CD14-positive monocyte (primary cell): ENCODE measurements at regions not wholly inside any gene's neighbourhood (a gene's known extent, or its start where the extent isn't known, plus 50 kb on each side); places are given as distances from the start of the nearest gene placed in this dataset.

ENCODE experiments used
- DNase-seq, 3 donors: peaks; one replicate each; pipeline ENCODE4 v3.0.0-alpha.2; 2011 to 2022
- H2AFZ ChIP-seq: 2 replicates; pipeline ENCODE4 v1.6.0; 2012; ENCODE audit warnings: mild to moderate bottlenecking, low read depth, low read length, inconsistent platforms; ENCODE audit not compliant: insufficient read depth, poor library complexity, severe bottlenecking
- H3K27ac ChIP-seq, 2 donors: 1 replicate in 1 of 2; 2 replicates in 1 of 2; pipeline ENCODE4 v1.5.1; 2012 to 2013; ENCODE audit warnings: low read length in 2 of 2, control low read depth in 1 of 2, inconsistent platforms in 1 of 2, low read depth in 1 of 2, mild to moderate bottlenecking in 1 of 2
- H3K27me3 ChIP-seq, 2 donors: one replicate each; pipeline versions ENCODE4 v1.6.0 to v1.6.1; 2011 to 2013; ENCODE audit warnings: low read length in 2 of 2; ENCODE audit not compliant: control insufficient read depth in 2 of 2, insufficient read depth in 2 of 2
- H3K36me3 ChIP-seq, 2 donors: replicated peaks in 1 of 2; 1 replicate in 1 of 2; 2 replicates in 1 of 2; pipeline versions ENCODE4 v1.5.1 to v1.6.1; 2012 to 2013; ENCODE audit warnings: low read length in 2 of 2, control low read depth in 1 of 2, inconsistent platforms in 1 of 2, mild to moderate bottlenecking in 1 of 2; ENCODE audit not compliant: insufficient read depth in 2 of 2, control insufficient read depth in 1 of 2
- H3K4me1 ChIP-seq, 2 donors: 1 replicate in 1 of 2; 2 replicates in 1 of 2; pipeline versions ENCODE4 v1.5.1 to v1.6.1; 2012 to 2013; ENCODE audit warnings: low read length in 2 of 2, control low read depth in 1 of 2, inconsistent platforms in 1 of 2, mild to moderate bottlenecking in 1 of 2, moderate library complexity in 1 of 2; ENCODE audit not compliant: insufficient read depth in 2 of 2, control insufficient read depth in 1 of 2
- H3K4me2 ChIP-seq: replicated peaks from 2 replicates; pipeline ENCODE3; 2012; ENCODE audit warnings: low read length, moderate library complexity, mild to moderate bottlenecking; ENCODE audit not compliant: poor library complexity, severe bottlenecking; ENCODE audit errors: extremely low read depth
- H3K4me3 ChIP-seq, 3 experiments: fragments of 200-600 bp in 1 of 3; sonication (generic) in 1 of 3; replicated peaks in 1 of 3; 1 replicate in 2 of 3; 2 replicates in 1 of 3; pipeline ENCODE4 v1.5.1; 2011 to 2013; ENCODE audit warnings: low read length in 3 of 3, mild to moderate bottlenecking in 3 of 3, control low read depth in 2 of 3, low read depth in 2 of 3, inconsistent platforms in 1 of 3, moderate library complexity in 1 of 3
- H3K79me2 ChIP-seq: 2 replicates; pipeline ENCODE4 v1.6.0; 2012; ENCODE audit warnings: mild to moderate bottlenecking, control low read depth, inconsistent platforms, low read length, moderate library complexity; ENCODE audit not compliant: insufficient read depth
- H3K9ac ChIP-seq: 2 replicates; pipeline ENCODE4 v1.6.0; 2017; ENCODE audit warnings: low read length, mild to moderate bottlenecking; ENCODE audit not compliant: insufficient read depth, poor library complexity, severe bottlenecking
- H3K9me3 ChIP-seq, 2 donors: replicated peaks in 1 of 2; 1 replicate in 1 of 2; 2 replicates in 1 of 2; pipeline versions ENCODE4 v1.5.1 to v1.6.1; 2012 to 2013; ENCODE audit warnings: low read length in 2 of 2, control low read depth in 1 of 2; ENCODE audit not compliant: control insufficient read depth in 1 of 2, insufficient read depth in 1 of 2
- H4K20me1 ChIP-seq: 2 replicates; pipeline ENCODE4 v1.6.0; 2012; ENCODE audit warnings: mild to moderate bottlenecking, low read length, control low read depth, moderate library complexity; ENCODE audit not compliant: insufficient read depth
- H3K27ac Mint-ChIP-seq, 7 donors: one replicate each; pipeline ENCODE4 v1.8.0; 2020; ENCODE audit warnings: mild to moderate bottlenecking in 7 of 7, mixed read lengths in 7 of 7, moderate library complexity in 6 of 7, inconsistent platforms in 2 of 7
- H3K27me3 Mint-ChIP-seq, 3 donors: one replicate each; pipeline ENCODE4 v1.8.0; 2021 to 2022; ENCODE audit warnings: low read depth in 3 of 3, mild to moderate bottlenecking in 3 of 3, mixed read lengths in 3 of 3, moderate library complexity in 3 of 3, inconsistent platforms in 1 of 3
- H3K36me3 Mint-ChIP-seq, 2 donors: one replicate each; pipeline ENCODE4 v1.8.0; 2020; ENCODE audit warnings: mixed read lengths in 2 of 2, inconsistent platforms in 1 of 2, mild to moderate bottlenecking in 1 of 2
- H3K4me1 Mint-ChIP-seq: one replicate; pipeline ENCODE4 v1.8.0; 2020; ENCODE audit warnings: mild to moderate bottlenecking, mixed read lengths
- H3K4me3 Mint-ChIP-seq, 2 donors: one replicate each; pipeline ENCODE4 v1.8.0; 2020; ENCODE audit warnings: mild to moderate bottlenecking in 2 of 2, mixed read lengths in 2 of 2, moderate library complexity in 1 of 2
- H3K9me3 Mint-ChIP-seq, 7 donors: one replicate each; pipeline ENCODE4 v1.8.0; 2020 to 2022; ENCODE audit warnings: mixed read lengths in 7 of 7, mild to moderate bottlenecking in 6 of 7, moderate library complexity in 6 of 7, inconsistent platforms in 2 of 7
- CTCF ChIP-seq: fragments of 200-600 bp; IDR thresholded peaks from one replicate; pipeline ENCODE4 v1.8.0; 2022; ENCODE audit warnings: antibody characterized with exemption, mild to moderate bottlenecking
- WGBS: methylation state at CpG from one replicate; pipeline ENCODE4 v1.1.5; 2013; ENCODE audit warnings: missing lambda C conversion rate; ENCODE audit not compliant: insufficient coverage; 5-methylcytosine and 5-hydroxymethylcytosine counted together
- intact Hi-C, 2 donors: fragments of 100-400 bp; cut with micrococcal nuclease; formaldehyde crosslinking; loops; one replicate each; pipeline versions ENCODE4 v1.15.0 to v1.15.1; 2023

DNA sequence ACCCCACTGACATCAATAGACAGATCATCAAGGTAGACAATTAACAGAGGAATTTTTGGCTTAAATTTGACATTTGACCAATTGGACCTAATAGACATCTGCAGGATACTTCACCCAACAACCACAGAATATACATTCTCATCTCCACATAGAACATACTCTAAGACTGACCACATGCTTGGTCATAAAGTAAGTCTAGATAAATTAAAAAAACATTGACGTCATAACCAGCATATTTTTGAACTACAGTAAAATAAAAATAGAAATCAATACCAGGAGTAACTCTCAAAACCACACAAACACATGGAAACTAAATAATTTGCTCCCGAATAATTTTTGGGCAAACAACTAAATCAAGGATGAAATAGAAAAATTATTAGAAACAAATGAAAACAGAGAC, 205.7 kb downstream of the REEP3 start:
- Histone ChIP-seq H3K4me1 (no peaks in the 10 kb centered on the region), H3K27me3 (peaks cover 2 to 7% of the 10 kb centered on the region in 2 donors), H3K79me2 (no peaks in the 10 kb centered on the region), H2AFZ (no peak overlapping the region), H4K20me1 (no peaks in the 10 kb centered on the region), H3K9me3 (no peaks in the 10 kb centered on the region), H3K4me2 (no peak overlapping the region), H3K36me3 (no peaks in the 10 kb centered on the region), H3K27ac (no peak overlapping the region), H3K9ac (no peak overlapping the region), H3K4me3 (no peak overlapping the region)
- Mint-ChIP-seq H3K36me3 (no peaks in the 10 kb centered on the region), H3K9me3 (peaks cover 0 to 3% (median 0%) of the 10 kb centered on the region in 7 donors), H3K4me3 (no peak overlapping the region), H3K4me1 (no peaks in the 10 kb centered on the region), H3K27me3 (peaks cover 5 to 35% (median 9%) of the 10 kb centered on the region in 3 donors), H3K27ac (no peak overlapping the region)
- no peak for DNase-seq
- intact Hi-C loops = loop anchor here in 1 of 2 donors (10.0 kb wide), 1 partner anchor 552 kb away; no protein-coding TSS in a partner anchor
- TF ChIP-seq CTCF = no peak
- no CpG with 5 or more reads among the region's 2 CpGs for WGBS

DNA sequence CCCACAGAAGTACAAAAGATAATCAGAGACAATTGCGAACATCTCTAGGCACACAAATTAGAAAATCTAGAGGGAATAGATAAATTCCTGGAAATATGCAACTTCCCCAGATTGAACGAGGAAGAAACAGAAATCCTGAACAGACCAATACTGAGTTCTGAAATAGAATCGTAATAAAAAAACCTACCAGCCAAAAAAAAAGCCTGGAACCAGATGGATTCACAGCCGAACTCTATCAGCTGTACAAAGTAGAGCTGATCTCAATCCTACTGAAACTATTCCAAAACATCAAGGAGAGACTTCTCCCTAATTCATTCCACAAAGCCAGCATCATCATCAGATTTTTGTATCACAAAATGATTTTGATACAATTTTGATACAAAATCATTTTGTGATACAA, 206.4 kb downstream of the REEP3 start:
- H3K27ac Mint-ChIP-seq = no peak overlapping the region
- H3K27me3 Mint-ChIP-seq = peaks cover 5 to 35% (median 9%) of the 10 kb centered on the region in 3 donors
- Histone ChIP-seq H3K9ac (no peak overlapping the region), H3K27ac (no peak overlapping the region), H4K20me1 (no peaks in the 10 kb centered on the region), H3K27me3 (peaks cover 2 to 7% of the 10 kb centered on the region in 2 donors), H3K4me3 (no peak overlapping the region), H3K9me3 (no peaks in the 10 kb centered on the region), H3K36me3 (no peaks in the 10 kb centered on the region), H3K4me1 (no peaks in the 10 kb centered on the region), H3K4me2 (no peak overlapping the region), H2AFZ (no peak overlapping the region), H3K79me2 (no peaks in the 10 kb centered on the region)
- peaks cover 0 to 3% (median 0%) of the 10 kb centered on the region in 7 donors for H3K9me3 Mint-ChIP-seq
- WGBS = 83% methylated on average over 2 of the region's 4 CpGs
- intact Hi-C loops = loop anchor here in 1 of 2 donors (10.0 kb wide), 1 partner anchor 553 kb away; no protein-coding TSS in a partner anchor
- no peak overlapping the region for H3K4me3 Mint-ChIP-seq
- TF ChIP-seq CTCF = no peak
- no peaks in the 10 kb centered on the region for H3K36me3 Mint-ChIP-seq
- DNase-seq = no peak
- H3K4me1 Mint-ChIP-seq = no peaks in the 10 kb centered on the region
